Mucosa of descending colon (tissue), 3 donors: ENCODE measurements at regions not wholly inside any gene's neighbourhood (a gene's known extent, or its start where the extent isn't known, plus 50 kb on each side); places are given as distances from the start of the nearest gene placed in this dataset.
"Not testable (repeated sequence)": the region's sequence is repeated elsewhere in the genome, so short reads cannot be mapped to it uniquely, and the experiment has no call there.

Experiments used
- ATAC-seq: fragments of 200-7000 bp; cut with Tn5 transposase; one replicate; pipeline ENCODE4 v1.9.1; 2020; ENCODE audit warnings: mild to moderate bottlenecking, moderate library complexity
- DNase-seq, 3 donors: peaks; one replicate each; pipeline ENCODE4 v3.0.0-alpha.2; 2020
- H3K36me3 ChIP-seq: fragments of 200-600 bp; one replicate; pipeline ENCODE4 v1.8.0; 2021; ENCODE audit warnings: low read depth, mild to moderate bottlenecking
- H3K4me1 ChIP-seq: fragments of 200-600 bp; one replicate; pipeline ENCODE4 v1.8.0; 2021; ENCODE audit warnings: low read depth, mild to moderate bottlenecking
- H3K4me3 ChIP-seq: fragments of 200-600 bp; one replicate; pipeline ENCODE4 v1.8.0; 2021; ENCODE audit warnings: mild to moderate bottlenecking
- H3K9me3 ChIP-seq: fragments of 200-600 bp; one replicate; pipeline ENCODE4 v1.8.0; 2021; ENCODE audit warnings: mild to moderate bottlenecking
- intact Hi-C, 2 donors: fragments of 100-400 bp; cut with DNase I in 1 of 2; cut with micrococcal nuclease in 1 of 2; formaldehyde crosslinking; loops; one replicate each; pipeline versions ENCODE4 v1.11.0 to v1.11.1; 2022; cut with DNase I, micrococcal nuclease
- TF ChIP-seq, protein P1 (sequence below): fragments of 200-600 bp; IDR thresholded peaks from one replicate; pipeline ENCODE4 v1.8.0; 2022; ENCODE audit warnings: antibody characterized with exemption, mild to moderate bottlenecking
- donor health status: DM: no; HTN: no; CAD: no; lungs with moderate emphysema.
- donor health status: DM: no; HTN: no; CAD: no.
- donor health status: DM: no; HTN: yes; CAD: no.

DNA sequence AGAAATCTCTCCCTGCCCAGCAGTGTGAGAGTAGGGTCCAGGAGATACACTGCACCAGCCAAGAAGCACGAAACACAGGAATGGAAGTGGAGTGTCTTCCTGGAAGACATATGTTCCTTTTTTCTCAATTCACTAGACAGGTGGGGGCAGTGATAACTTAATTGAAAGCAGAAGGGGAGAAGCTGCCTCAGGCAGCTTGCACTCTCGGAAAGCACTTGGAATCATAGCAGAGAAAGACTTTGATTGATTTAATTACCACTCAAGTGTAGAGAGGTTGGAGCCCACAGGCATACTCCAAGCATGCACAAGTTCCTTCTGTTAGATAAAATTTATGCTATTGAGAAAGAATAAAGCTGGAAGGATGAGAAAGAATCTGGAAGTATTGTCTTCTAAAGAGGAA is 249.4 kb downstream of the SLITRK6 start:
- TF ChIP-seq, protein P1, sequence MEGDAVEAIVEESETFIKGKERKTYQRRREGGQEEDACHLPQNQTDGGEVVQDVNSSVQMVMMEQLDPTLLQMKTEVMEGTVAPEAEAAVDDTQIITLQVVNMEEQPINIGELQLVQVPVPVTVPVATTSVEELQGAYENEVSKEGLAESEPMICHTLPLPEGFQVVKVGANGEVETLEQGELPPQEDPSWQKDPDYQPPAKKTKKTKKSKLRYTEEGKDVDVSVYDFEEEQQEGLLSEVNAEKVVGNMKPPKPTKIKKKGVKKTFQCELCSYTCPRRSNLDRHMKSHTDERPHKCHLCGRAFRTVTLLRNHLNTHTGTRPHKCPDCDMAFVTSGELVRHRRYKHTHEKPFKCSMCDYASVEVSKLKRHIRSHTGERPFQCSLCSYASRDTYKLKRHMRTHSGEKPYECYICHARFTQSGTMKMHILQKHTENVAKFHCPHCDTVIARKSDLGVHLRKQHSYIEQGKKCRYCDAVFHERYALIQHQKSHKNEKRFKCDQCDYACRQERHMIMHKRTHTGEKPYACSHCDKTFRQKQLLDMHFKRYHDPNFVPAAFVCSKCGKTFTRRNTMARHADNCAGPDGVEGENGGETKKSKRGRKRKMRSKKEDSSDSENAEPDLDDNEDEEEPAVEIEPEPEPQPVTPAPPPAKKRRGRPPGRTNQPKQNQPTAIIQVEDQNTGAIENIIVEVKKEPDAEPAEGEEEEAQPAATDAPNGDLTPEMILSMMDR, result no peak
- H3K4me1 ChIP-seq, result no peaks in the 10 kb centered on the region
- ATAC-seq (no peak), DNase-seq (no peak)
- intact Hi-C loops, result no loop called here
- H3K4me3 ChIP-seq, result no peak overlapping the region
- H3K36me3 ChIP-seq, result no peaks in the 10 kb centered on the region
- H3K9me3 ChIP-seq, result peaks cover 3% of the 10 kb centered on the region

DNA sequence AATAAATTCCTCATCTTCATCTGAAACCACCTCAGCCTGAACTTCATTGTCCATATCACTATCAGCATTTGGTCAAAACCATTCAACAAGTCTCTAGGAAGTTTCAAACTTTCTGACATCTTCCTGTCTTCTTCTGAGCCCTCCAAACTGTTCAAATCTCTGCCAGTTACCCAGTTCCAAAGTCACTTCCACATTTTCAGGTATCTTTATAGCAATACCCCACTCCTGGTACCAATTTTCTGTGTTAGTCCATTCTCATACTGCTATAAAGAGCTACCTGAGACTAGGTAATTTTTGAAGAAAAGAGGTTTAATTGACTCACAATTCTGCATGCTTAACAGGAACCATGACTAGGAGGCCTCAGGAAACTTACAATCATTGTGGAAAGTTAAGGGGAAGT is 250.4 kb downstream of the SLITRK6 start:
- H3K9me3 ChIP-seq, H3K4me1 ChIP-seq, H3K36me3 ChIP-seq, DNase-seq, intact Hi-C loops, ATAC-seq, H3K4me3 ChIP-seq: not testable (repeated sequence)

DNA sequence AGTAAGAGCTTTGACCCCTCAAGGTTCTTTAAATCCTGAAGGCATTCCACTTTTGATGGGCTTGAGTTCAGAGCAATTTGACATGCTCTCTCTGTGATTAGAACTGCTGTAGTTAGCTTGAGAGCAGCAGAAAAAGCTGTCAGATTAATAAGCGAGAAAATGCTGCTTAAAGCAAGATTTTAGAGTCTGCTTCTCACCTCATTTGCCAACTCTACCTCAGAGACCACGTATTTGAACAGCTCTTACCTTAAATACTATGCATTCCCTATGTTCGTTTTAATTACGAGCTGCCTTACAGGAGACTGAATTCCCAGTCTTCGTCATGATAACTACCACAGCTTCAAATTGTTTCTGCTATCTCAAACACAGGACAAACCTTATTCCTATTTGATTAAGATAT is 253.4 kb downstream of the SLITRK6 start:
- Histone ChIP-seq H3K4me1 (no peaks in the 10 kb centered on the region), H3K9me3 (peaks cover 3% of the 10 kb centered on the region), H3K36me3 (no peaks in the 10 kb centered on the region), H3K4me3 (no peak overlapping the region)
- TF ChIP-seq, protein P1, result no peak
- DNase-seq, result no peak
- intact Hi-C loops, result no loop called here
- no peak for ATAC-seq

DNA sequence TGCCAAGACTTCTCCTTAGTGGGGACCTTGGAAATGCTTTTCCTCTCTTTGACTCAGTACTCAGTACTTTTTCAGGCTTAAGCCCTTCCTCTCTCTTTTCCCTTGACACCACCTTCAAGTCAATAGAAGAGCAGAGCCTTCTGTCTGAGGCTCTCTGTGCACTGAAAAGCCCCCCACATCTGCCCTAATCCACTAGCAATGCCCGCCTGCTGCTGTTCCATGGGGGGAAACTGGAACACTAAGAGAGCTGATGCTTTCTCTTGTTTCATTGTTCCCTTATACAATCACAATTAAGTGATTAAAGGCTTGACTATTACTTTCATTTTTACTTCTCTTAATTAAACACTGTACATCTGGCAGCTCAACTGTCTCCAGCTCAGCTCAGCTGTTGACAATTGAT is 254.5 kb downstream of the SLITRK6 start:
- H3K36me3 ChIP-seq, result no peaks in the 10 kb centered on the region
- TF ChIP-seq, protein P1, result no peak
- H3K4me1 ChIP-seq, result no peaks in the 10 kb centered on the region
- no peak overlapping the region for H3K4me3 ChIP-seq
- intact Hi-C loops, result no loop called here
- DNase-seq (no peak), ATAC-seq (no peak)
- H3K9me3 ChIP-seq, result peaks cover 3% of the 10 kb centered on the region

DNA sequence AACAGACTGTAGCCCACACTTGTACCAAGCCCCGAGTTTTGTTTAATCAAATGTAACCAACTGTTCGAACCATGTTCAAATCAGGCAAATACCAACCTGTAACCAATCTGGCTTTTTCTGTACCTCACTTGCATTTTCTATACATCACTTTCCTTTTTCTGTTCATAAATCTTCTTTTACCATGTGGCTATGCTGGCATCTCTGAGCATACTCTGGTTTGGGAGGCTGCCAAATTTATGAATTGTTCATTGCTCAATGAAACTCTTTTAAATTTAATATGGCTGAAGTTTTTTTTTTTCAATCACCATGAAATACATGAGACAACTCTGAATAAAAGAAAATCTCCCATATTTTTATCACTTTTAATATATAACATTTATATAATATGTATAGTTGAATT is 256.1 kb downstream of the SLITRK6 start:
- H3K4me1 ChIP-seq, result no peaks in the 10 kb centered on the region
- ATAC-seq, result no peak
- intact Hi-C loops, result no loop called here
- H3K36me3 ChIP-seq, result no peaks in the 10 kb centered on the region
- TF ChIP-seq, protein P1, result no peak
- H3K4me3 ChIP-seq, result no peak overlapping the region
- no peak for DNase-seq
- H3K9me3 ChIP-seq, result no peaks in the 10 kb centered on the region

DNA sequence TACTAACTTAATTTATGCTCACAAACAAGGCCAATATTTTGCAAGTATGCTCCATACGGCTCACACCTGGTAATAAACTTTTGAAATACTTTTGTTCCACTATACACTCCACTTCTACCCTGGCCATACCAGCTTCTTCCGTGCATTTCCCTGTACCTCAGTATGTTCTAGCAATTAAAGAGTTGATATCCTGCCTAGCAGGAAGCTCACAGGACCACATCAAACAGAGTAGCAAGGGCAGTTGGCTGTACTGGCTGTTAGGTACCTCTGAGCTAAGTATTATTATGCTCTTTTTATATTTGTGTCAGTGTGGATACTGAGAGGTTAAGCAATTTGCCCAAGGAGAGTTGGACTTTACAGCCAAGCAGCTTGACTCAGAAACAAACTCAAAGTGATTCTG is 257.7 kb downstream of the SLITRK6 start:
- no peaks in the 10 kb centered on the region for H3K36me3 ChIP-seq
- no peak overlapping the region for H3K4me3 ChIP-seq
- ATAC-seq (peak; percentile 89), DNase-seq (no peak)
- intact Hi-C loops, result no loop called here
- no peaks in the 10 kb centered on the region for H3K4me1 ChIP-seq
- no peaks in the 10 kb centered on the region for H3K9me3 ChIP-seq
- TF ChIP-seq, protein P1, result no peak
